ENCODE measurements at regions not wholly inside any gene's neighbourhood (a gene's known extent, or its start where the extent isn't known, plus 50 kb on each side); places are given as distances from the start of the nearest gene placed in this dataset.
"Not testable (repeated sequence)": the region's sequence is repeated elsewhere in the genome, so short reads cannot be mapped to it uniquely, and the experiment has no call there.

- DNase-seq (ENCODE audit: low spot score) = no peak
- intact Hi-C loops (cut with DNase I) = no loop called here
Observed at GRCh38 chr2:23019476-23019875, 365.5 kb upstream of the KLHL29 start.

- intact Hi-C loops (cut with DNase I) = no loop called here
- DNase-seq (ENCODE audit: low spot score) = no peak
Observed at GRCh38 chr2:23020659-23021058, 364.3 kb upstream of the KLHL29 start.

- DNase-seq (ENCODE audit: low spot score) = no peak
- intact Hi-C loops (cut with DNase I) = no loop called here
Observed at GRCh38 chr2:23021311-23022120, 363.5 kb upstream of the KLHL29 start.

- no peak for DNase-seq (ENCODE audit: low spot score)
- intact Hi-C loops (cut with DNase I) = no loop called here
Observed at GRCh38 chr2:23023722-23024121, 361.3 kb upstream of the KLHL29 start.

- intact Hi-C loops (cut with DNase I) = no loop called here
Observed at GRCh38 chr2:23026671-23027070, 358.3 kb upstream of the KLHL29 start.

GRCh38 chr2:23027396-23027795 is 357.6 kb upstream of the KLHL29 start:
- intact Hi-C loops (cut with DNase I) = no loop called here
- no peak for DNase-seq (ENCODE audit: low spot score)

More at GRCh38 chr2:23026671-23027070, 358.3 kb upstream of the KLHL29 start:
- no peak for DNase-seq (ENCODE audit: low spot score)

GRCh38 chr2:23028106-23028505 is 356.9 kb upstream of the KLHL29 start:
- no peak for DNase-seq (ENCODE audit: low spot score)
- intact Hi-C loops (cut with DNase I) = no loop called here

- intact Hi-C loops (cut with DNase I) = no loop called here
Observed at GRCh38 chr2:23029111-23029510, 355.9 kb upstream of the KLHL29 start.

GRCh38 chr2:23029951-23030350 is 355.0 kb upstream of the KLHL29 start:
- no peak for DNase-seq (ENCODE audit: low spot score)
- intact Hi-C loops (cut with DNase I) = no loop called here

More at GRCh38 chr2:23029111-23029510, 355.9 kb upstream of the KLHL29 start:
- DNase-seq (ENCODE audit: low spot score) = no peak

GRCh38 chr2:23034996-23035395 is 350.0 kb upstream of the KLHL29 start:
- DNase-seq (ENCODE audit: low spot score) = no peak
- intact Hi-C loops (cut with DNase I) = no loop called here

- no peak for DNase-seq (ENCODE audit: low spot score)
- intact Hi-C loops (cut with DNase I) = no loop called here
Observed at GRCh38 chr2:23036629-23037028, 348.4 kb upstream of the KLHL29 start.

- intact Hi-C loops (cut with DNase I) = no loop called here
- no peak for DNase-seq (ENCODE audit: low spot score)
Observed at GRCh38 chr2:23037596-23037995, 347.4 kb upstream of the KLHL29 start.

GRCh38 chr2:23041443-23041842 is 343.5 kb upstream of the KLHL29 start:
- no peak for DNase-seq (ENCODE audit: low spot score)
- intact Hi-C loops (cut with DNase I) = no loop called here

GRCh38 chr2:23042216-23042906 is 342.6 kb upstream of the KLHL29 start:
- no peak for DNase-seq (ENCODE audit: low spot score)
- intact Hi-C loops (cut with DNase I) = no loop called here

- DNase-seq (ENCODE audit: low spot score) = no peak
- intact Hi-C loops (cut with DNase I) = no loop called here
Observed at GRCh38 chr2:23050388-23050787, 334.6 kb upstream of the KLHL29 start.

- DNase-seq (ENCODE audit: low spot score) = no peak
- intact Hi-C loops (cut with DNase I) = no loop called here
Observed at GRCh38 chr2:23053601-23054000, 331.4 kb upstream of the KLHL29 start.

- intact Hi-C loops (cut with DNase I) = no loop called here
- no peak for DNase-seq (ENCODE audit: low spot score)
Observed at GRCh38 chr2:23055251-23055650, 329.7 kb upstream of the KLHL29 start.

GRCh38 chr2:23056846-23057245 is 328.1 kb upstream of the KLHL29 start:
- DNase-seq (ENCODE audit: low spot score); intact Hi-C loops (cut with DNase I): not testable (repeated sequence)

GRCh38 chr2:23058435-23058834 is 326.5 kb upstream of the KLHL29 start:
- DNase-seq (ENCODE audit: low spot score) = no peak
- intact Hi-C loops (cut with DNase I) = no loop called here

GRCh38 chr2:23065210-23065609 is 319.8 kb upstream of the KLHL29 start:
- intact Hi-C loops (cut with DNase I) = no loop called here
- DNase-seq (ENCODE audit: low spot score) = no peak

GRCh38 chr2:23065936-23066335 is 319.0 kb upstream of the KLHL29 start:
- DNase-seq (ENCODE audit: low spot score) = no peak
- intact Hi-C loops (cut with DNase I) = no loop called here
